ENCODE measurements at regions not wholly inside any gene's neighbourhood (a gene's known extent, or its start where the extent isn't known, plus 50 kb on each side); places are given as distances from the start of the nearest gene placed in this dataset.

- DNase-seq, result no peak
These were observed 259.6 kb upstream of the RRP15 start for GRCh38 chr1:218025454-218025853.

GRCh38 chr1:218027152-218027551, 257.9 kb upstream of the RRP15 start:
- no peak for DNase-seq

- peak; percentile 30 for DNase-seq
These were observed 254.2 kb upstream of the RRP15 start for GRCh38 chr1:218030846-218031245.

- DNase-seq, result peak; percentile 17
These were observed 253.2 kb upstream of the RRP15 start for GRCh38 chr1:218031901-218032300.

GRCh38 chr1:218034468-218034867, 250.6 kb upstream of the RRP15 start:
- DNase-seq, result peak; percentile 51

- peak; percentile 64 for DNase-seq
These were observed 236.2 kb upstream of the RRP15 start for GRCh38 chr1:218048828-218049420.

- peak; percentile 76 for DNase-seq
These were observed 235.5 kb upstream of the RRP15 start for GRCh38 chr1:218049641-218050040.

- DNase-seq, result no peak
These were observed 226.4 kb upstream of the RRP15 start for GRCh38 chr1:218058730-218059129.

- DNase-seq, result peak; percentile 7
These were observed 220.7 kb upstream of the RRP15 start for GRCh38 chr1:218064426-218064825.

GRCh38 chr1:218066332-218066731, 218.8 kb upstream of the RRP15 start:
- DNase-seq, result no peak

- DNase-seq, result no peak
These were observed 216.9 kb upstream of the RRP15 start for GRCh38 chr1:218068241-218068640.

GRCh38 chr1:218069180-218069579, 215.9 kb upstream of the RRP15 start:
- no peak for DNase-seq

- DNase-seq, result no peak
These were observed 212.0 kb upstream of the RRP15 start for GRCh38 chr1:218073062-218073461.

GRCh38 chr1:218078916-218079315, 206.2 kb upstream of the RRP15 start:
- peak; percentile 2 for DNase-seq

- DNase-seq, result peak; percentile 7
These were observed 205.7 kb upstream of the RRP15 start for GRCh38 chr1:218079347-218079746.

- no peak for DNase-seq
These were observed 205.3 kb upstream of the RRP15 start for GRCh38 chr1:218079820-218080219.

GRCh38 chr1:218080863-218081262, 204.2 kb upstream of the RRP15 start:
- DNase-seq, result no peak

- no peak for DNase-seq
These were observed 203.7 kb upstream of the RRP15 start for GRCh38 chr1:218081358-218081757.

- no peak for DNase-seq
These were observed 194.6 kb upstream of the RRP15 start for GRCh38 chr1:218090459-218090858.

- no peak for DNase-seq
These were observed 183.7 kb upstream of the RRP15 start for GRCh38 chr1:218101409-218101808.

GRCh38 chr1:218108034-218108433, 177.1 kb upstream of the RRP15 start:
- DNase-seq, result no peak

- DNase-seq, result no peak
These were observed 172.2 kb upstream of the RRP15 start for GRCh38 chr1:218112862-218113261.

- DNase-seq, result no peak
These were observed 161.1 kb upstream of the RRP15 start for GRCh38 chr1:218123968-218124367.

GRCh38 chr1:218135371-218135770, 149.7 kb upstream of the RRP15 start:
- no peak for DNase-seq

- DNase-seq, result no peak
These were observed 145.3 kb upstream of the RRP15 start for GRCh38 chr1:218139761-218140160.

GRCh38 chr1:218156595-218156994, 128.5 kb upstream of the RRP15 start:
- no peak for DNase-seq

Measured in eye (tissue), 1 donor.